ENCODE measurements at regions not wholly inside any gene's neighbourhood (a gene's known extent, or its start where the extent isn't known, plus 50 kb on each side); places are given as distances from the start of the nearest gene placed in this dataset.

DNA sequence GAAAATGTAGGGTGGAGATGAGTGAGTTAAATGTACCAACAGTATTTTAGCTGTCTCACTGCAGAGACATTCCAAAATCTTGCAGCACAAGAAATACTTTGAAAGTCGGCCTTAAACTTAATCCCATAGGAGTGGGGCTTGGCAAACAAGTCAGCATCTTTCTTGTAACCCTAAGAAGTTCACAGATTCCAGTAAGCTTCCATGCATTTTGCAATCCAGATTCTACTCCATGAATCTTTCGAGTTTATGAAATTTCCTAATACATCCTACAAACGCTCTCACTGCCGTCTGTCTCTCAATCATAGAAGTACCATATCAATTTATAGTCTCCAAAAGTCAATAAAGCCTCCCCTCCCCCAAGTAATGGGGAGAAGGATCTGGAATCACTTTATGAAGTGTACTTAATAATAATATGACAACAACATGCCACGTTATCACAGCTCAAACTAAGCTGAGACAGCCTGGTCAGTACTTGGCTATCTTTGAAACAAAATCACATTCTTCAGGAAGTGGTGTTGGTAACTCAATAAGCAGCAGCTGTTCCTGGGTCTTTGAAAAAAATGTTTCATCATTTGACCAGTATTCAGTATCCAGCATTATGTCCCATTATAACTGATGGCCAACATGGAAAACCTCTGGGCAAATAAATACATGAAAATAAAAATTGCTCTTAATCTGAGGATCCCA, 317.4 kb upstream of the RUNX1 start:
- DNase-seq (ENCODE audit: low read depth): no peak

DNA sequence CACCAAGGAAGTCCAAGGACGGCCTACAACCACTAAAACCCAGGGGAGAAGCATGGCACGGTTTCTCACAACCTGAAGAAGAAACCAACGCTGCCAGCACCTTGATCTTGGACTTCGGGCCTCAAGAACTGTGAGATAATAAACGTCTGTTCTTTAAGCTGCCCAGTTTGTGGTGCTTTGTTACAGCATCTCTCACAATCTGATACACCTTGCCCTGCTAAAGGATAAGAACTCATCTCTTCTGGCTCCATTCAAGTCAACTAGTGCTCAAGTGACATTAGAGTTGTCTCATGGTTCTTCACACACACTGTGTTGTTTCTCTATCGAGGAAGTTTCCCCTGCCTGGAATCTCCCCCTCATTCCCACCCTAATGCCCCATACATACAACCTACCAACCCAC, 314.4 kb upstream of the RUNX1 start:
- no peak for DNase-seq (ENCODE audit: low read depth)

DNA sequence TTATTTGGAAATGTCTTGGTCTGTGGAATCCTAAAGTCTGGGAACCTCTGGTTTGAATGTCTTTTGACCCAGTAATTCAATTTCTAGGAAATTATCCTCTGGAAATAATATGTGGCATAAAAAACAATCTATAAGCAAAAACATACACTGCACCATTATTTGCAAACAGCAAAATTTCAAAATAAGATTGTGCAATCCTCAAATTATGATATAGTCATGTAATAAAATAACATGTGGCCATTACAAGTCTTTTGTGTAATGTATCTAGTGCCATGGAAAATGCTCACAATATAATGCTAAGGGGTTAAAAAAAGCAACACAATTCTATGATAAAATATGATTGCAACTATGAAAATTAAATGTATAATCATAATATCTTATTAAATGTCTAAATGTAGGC, 312.9 kb upstream of the RUNX1 start:
- no peak for DNase-seq (ENCODE audit: low read depth)

DNA sequence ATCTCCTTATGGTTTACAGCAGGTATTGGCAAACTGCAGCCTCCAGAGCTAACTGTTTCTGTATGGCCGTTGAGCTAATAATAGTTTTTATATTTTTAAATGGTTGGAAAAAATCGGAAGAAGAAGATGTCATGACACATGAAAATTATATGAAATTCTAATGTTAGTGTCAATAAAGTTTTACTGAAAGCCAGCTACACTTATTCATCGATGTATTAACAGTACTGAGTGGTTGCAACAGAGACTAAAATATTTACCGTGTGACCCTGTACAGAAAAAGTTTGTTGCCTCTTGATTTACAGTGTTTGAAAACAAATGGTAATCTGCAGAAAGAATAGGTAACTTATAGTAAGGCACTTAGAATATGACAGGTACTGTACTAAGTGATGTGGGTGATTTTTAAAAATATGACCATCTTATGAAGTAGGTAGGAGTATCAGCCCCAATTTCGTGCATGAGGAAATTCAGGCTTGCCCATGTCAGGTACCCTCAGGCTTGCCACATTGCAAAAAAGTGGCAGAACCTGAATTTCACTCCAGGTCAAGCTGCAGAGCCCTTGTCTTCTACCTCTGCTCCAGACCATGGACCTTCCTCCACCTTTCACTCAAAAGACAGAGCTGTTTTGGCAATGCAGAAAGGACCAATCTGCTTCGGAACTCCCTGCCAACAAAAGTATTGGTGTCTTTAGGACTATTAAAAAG, 311.9 kb upstream of the RUNX1 start:
- no peak for DNase-seq (ENCODE audit: low read depth)

DNA sequence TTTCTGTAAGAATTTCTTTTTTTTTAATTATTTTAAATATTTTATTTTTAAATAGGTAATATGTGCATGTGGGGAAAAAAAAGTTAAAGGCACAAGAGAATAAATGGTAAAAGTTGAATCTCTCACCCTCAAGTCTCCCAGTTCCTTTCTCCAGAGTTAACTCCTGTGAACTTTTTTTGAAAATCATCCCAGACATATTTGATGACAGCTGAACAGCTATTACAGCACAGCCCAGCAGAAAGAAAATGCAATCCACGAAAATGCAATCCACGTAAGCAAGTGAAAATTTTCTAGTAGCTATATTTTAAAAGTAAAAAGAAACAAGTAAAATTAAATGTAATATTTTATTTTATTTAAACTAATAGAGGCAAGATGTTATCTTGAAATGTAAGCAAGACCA, 310.0 kb upstream of the RUNX1 start:
- DNase-seq (ENCODE audit: low read depth): no peak

DNA sequence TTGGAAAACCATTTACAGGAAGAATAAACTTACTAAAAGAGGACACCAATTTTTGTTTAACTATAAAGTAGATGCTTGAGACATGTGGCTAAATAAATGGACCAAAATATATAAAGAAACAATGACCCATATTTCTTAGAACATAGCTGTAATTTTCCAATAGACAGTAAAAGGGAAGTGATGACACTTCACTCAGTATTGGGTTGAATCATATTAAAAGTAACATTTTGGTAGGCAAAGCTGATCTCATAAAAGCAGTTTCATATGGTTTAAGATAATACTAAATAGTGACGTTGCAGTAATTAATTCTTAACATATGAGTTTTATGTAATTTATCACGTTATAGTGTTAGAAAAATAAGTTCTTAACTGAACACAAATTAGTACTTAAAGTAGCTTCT, 308.9 kb upstream of the RUNX1 start:
- DNase-seq (ENCODE audit: low read depth): no peak

DNA sequence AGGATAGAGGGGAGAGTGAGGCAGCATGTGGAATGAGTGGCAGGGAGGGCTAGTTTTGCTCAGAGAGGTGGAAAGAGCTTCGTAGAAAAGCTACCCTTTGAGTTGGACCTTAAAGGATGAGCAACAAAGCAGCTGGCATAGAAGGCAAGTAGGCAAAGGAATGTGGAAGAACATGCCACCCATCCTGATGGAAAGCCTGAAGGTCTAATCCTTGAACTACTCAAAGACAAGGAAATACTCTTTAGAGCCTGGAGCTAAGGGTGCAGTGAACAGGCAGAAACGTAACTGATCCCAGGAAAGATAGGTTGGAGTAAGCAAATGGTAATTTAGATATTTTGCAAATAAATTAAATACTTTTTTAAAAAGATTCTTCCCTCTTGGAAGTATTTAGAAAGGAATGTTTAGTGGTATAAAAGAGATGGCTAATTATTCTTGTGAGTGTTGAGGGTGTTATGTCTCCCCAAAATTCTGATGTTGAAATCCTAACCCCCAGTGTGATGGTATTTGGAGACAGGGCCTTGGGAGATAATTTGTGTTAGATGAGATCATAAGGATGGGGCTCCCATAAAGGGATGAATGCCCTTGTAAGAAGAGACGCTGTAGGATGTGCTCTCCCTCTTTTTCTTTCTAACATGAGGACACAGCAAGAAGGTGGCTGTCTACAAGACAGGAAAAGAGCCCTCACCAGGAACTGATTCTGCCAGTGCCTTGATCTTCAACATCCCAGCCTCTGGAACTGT, 308.1 kb upstream of the RUNX1 start:
- DNase-seq (ENCODE audit: low read depth): no peak

DNA sequence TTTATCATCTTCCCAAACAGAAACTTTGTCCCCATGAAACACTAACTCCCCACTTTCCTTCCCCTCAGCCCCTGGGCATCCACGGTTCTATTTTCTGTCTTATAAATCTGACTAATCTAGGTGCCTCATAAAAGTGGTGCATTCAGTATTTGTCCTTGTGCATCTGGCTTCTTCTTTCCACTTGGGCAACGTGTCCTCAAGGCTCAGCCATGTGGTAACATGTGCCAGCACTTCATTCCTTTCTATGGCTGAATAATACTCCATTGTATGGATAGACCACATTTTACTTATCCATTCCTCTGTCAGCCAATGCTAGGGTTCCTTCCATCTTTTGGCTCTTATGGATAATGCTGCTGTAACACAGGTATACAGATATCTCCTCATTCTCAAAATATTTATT, 305.0 kb upstream of the RUNX1 start:
- no peak for DNase-seq (ENCODE audit: low read depth)

DNA sequence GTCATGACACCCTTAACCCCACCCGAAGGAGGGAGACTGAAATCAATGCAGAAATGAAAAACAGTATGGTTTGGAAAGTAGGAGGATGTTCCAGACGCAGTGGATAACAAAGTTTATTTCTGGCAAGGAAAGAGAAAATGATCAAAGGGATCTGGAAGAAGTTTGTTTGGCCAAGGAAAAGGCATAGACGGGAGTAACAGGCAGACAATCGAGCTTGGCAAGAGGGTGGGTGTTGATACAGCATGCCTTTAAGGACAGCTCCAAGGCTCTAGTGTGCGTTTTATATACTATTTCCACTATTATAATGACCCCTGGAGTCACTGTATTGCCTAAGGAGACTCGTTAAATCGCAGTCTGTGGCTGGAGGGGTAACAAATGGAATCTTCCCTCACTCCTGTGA, 303.7 kb upstream of the RUNX1 start:
- no peak for DNase-seq (ENCODE audit: low read depth)

DNA sequence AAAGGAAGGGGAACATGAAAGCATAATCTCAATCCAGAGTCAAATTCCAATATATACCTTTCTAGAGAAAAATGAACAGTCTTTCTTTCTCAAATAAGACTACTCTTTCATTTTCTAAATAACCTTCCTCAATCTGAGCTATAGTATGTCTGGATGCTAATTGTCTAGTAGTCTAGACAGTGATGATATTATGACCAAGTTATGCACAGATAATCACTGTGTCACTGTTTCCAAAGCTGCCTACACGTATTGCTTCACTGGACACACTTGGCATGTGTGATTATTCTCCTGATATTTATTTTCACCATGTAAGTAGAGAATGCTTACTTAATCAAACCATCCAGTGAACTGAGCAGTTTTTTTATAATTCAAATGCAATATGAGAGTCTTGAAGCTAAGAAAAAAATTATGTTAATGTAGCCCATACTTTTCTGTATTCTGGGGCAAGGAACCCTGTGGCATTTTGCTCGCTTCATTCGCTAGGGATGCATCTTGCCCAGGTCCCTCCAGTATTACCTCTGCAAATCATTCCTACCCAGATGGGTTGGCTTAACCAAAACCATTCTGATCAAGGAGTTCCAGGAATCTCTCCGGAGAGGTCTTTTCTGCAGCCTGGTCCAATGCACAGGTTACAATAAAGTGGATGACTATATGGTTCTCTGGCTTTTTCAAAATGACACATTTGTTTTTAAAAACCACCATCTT, 303.1 kb upstream of the RUNX1 start:
- peak; percentile 60 for DNase-seq (ENCODE audit: low read depth)

DNA sequence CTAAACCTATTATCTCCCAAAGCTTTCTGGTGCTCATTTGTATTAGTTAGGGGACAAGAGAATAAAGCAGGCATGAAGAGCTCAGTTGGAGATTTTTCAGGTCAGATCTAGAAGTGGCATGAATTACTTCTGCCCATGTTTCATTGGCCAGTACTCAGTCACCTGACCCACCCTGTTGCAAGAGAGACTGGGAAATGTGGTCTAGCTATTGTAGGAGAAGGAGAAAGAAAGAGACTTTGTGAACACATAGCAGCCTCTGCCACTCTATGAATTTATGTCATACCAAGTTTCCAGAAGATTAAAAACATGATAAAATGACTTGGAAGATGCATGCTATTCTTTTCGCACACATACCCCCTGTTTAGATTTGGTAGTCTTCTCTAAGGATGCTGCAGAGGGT, 302.3 kb upstream of the RUNX1 start:
- no peak for DNase-seq (ENCODE audit: low read depth)

DNA sequence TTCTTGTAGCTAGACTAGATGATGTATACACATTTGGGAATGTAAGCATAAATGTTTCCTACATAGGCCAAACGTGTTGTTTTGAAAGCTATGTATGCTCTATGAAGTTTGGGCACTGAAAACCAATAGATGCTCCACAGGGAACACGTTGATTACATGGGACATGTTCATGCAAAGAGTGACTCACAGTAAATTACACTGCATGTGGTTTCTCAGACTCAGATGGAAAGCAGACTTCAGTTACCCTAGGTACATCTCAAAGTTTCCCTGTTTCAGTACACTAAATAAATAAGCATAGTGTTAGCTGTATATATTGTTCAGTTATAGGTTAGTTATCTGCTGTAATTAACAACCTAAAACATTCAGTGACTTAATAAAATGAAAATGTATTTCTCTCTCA, 301.9 kb upstream of the RUNX1 start:
- no peak for DNase-seq (ENCODE audit: low read depth)

DNA sequence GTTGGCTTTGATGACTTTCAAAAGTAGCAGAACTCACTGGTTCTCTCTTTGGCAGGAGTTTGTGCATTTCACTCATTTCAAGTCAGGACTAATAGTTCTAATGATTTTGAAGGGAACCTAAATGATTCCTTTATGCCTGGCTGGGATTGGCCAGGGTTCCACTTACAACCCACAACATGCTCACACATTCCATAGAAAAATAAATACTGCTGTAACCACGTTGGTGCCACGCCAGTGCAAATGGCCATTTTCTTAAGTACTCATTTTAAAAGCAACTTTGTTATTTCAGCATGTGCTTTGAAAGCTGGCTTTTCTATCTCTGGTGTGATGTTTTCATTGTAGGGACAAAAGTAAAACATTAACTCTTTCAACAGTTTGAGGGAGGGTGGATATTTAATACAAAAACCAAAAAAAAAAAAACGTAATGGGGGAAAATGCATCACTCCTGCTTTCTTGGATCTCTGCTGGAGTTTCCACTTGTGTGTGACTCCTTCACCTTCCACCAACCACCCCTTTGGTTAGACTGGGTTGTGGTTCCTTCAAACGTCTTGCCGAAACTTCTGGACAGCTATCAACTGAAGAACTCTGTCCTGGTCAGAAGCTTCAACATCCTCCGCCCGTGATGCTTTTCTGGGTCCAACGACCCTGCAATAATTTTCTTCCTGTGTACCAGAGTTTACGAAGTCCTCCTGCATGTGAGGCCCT, 300.4 kb upstream of the RUNX1 start:
- no peak for DNase-seq (ENCODE audit: low read depth)

DNA sequence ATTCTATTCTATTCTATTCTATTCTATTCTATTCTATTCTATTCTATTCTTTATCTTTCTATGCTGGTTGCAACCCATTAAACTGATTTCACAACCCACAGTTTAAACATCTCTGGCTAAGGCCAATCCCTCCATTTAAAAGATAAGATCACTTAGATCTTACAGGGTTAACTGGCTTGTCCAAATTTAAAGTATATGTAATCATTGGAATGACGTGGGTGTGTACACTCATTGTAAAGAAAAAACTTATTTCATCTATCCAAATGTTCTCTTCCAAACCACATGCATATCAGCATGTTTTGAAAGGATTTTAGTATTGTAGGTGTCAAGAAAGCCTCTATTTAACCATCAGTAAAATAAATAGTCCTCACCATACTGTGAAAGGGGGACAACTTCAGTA, 299.6 kb upstream of the RUNX1 start:
- DNase-seq (ENCODE audit: low read depth): no peak

DNA sequence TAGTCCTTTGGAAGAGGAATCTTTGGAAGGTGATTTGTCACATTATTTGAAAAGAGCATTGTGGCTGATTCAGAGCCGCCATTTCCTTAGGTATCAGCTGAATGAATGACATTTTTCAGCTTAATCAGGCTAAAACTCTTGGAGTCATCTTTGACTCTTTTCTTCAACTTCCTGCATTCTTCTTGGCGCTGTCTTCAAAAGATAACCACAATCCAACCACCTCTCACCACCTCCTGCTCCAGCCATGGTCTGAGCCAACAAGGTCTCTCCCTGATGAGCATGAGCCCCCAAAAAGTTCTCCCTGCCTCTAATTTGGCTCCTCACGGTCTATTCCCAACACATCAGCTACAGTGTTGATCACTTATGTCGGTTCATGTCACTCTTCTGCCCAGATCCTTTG, 297.6 kb upstream of the RUNX1 start:
- no peak for DNase-seq (ENCODE audit: low read depth)

DNA sequence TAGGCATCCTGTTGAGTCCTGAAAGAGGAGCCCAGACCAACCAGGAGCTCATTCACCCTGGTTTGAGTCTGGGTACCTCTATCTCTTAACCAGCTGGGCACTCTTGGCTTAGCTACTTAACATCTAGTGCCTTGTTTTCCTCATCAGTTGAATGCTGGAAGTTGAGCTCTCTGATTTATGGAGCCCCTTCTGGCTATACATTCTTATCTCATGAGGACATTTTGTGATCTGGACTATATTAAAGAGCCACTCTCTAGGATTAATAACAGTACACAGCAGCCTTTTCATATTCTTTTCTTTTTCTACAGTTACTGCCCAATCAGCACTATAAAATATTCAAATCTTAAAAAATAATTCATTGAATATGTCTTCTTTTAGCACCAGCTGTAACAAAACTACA, 296.9 kb upstream of the RUNX1 start:
- DNase-seq (ENCODE audit: low read depth): no peak

DNA sequence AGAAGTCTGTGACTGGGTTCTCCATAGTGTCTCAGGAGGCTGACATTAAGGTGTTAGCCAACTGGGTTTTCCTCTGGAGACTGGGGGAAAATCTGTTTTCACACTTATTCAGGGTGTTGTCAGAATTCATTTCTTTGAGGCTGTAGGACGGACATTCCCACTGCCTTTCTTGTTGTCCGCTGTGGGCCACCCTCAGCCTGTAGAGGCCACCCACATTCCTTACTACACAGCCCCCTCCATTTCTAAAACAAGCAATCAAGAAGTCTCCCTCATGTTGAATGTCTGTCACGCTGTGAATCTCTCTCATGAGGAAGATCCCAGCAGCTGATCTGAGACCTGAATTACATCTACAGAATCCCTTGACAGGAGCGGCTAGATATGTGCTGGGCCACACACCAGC, 295.5 kb upstream of the RUNX1 start:
- no peak for DNase-seq (ENCODE audit: low read depth)

DNA sequence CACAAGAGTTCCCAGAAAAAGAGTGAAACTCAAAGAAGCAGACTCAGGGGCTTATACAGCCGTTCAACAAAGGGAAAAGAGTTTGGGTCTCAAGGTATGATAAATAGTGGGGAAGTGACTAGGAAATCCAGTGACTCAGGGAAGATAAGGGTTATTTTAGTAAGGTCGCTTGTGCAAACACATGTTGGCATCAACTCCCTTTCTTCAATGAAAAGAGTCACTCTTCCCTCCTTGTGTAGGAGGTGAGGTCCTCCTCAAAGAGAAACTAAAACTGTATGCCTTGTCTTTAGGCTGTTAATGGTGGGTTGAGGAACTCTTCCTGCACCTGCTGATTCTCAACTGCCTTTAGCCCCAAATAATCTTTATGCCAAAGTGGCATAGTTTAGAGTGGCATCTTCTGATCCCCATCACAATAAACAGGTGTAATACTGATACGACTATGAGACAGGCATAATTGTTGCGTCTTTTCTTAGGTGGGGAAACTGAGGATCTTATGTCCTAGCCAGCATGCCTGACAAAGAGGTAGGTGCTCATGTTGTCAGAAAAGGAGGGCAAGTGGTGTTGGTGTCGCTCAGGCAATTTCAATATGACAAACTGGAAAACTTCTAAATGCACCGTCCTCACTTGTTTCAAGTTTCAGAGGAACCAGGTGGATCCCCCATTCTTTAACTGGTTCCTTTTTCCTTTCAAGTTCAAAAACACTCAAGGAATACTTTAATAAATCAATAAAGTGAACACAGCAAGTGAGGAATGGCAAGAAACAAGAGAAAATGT, 294.1 kb upstream of the RUNX1 start:
- DNase-seq (ENCODE audit: low read depth): no peak

DNA sequence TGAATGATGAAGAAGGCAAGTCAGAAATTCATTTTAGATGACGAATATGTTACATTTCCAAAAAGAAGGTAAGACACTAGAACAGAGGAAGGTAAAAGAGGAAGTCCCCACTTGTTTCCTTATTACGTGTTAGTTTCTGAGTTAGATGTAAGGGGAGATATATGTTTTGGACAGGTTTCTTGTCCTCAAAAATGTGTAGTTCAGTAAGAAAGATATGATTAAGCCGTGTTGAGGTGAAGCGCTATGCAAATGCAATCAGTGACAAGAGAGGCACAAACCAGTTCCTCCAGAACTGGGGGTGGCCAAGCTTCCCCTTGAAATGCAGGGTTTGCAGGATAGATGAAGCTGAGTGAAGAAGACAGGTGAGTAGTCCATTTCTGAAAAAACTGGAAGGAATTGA, 293.3 kb upstream of the RUNX1 start:
- DNase-seq (ENCODE audit: low read depth): no peak

DNA sequence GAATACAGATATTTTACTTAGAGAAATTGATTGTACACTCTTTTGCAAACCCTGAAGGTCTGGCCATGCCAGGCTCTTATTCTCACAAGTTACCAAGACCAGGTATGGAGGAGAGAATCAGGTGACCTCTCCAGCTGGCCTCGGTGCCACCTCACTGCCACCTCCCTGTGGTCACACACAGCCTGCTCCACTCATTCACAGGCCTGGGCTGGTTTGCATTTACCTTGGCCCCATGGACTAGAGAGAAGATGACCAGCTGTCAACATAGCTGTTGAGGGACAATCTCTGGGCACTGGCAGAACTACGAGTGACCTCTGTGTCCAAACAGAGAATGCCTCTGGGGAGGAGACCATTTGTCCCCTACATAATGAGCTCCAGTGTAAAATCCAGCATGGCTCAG, 291.2 kb upstream of the RUNX1 start:
- DNase-seq (ENCODE audit: low read depth): no peak

DNA sequence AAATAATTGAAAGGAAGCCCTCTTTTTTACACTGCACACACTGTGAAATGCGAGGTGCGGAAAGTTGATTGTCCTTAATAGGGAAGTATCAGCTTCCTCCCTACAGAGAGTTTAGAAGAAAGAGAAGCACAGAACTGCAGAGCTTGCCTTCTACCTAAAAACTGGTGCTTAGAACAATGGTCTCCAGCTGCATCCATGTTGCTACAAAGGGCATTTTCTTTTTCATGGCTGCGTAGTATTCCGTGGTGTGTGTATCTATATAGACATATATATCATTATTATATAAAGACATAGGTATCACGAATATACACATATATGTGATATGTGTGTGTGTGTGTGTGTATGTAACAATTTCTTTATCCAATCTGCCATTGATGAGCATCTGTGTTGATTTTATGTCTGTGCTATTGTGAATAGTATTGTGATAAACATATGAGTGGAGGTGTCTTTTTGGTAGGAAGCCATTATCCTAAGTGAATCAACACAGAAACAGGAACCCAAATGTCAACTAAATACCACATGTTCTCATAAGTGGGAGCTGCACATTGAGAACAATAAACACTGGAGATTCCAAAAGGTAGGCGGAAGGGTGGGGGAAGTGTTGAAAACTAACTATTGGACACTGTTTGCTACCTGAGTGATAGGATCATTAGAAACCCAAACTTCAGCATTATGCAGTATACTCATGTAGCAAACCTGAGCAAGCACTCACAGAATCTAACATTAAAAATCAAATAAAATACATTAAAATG, 290.0 kb upstream of the RUNX1 start:
- DNase-seq (ENCODE audit: low read depth): no peak
